DND-41 (cell line): ENCODE measurements at regions not wholly inside any gene's neighbourhood (a gene's known extent, or its start where the extent isn't known, plus 50 kb on each side); places are given as distances from the start of the nearest gene placed in this dataset.

ENCODE experiments used
- ATAC-seq: fragments of 200-7000 bp; cut with Tn5 transposase; 3 replicates; pipeline ENCODE4 v1.9.1; 2021; ENCODE audit warnings: low read depth; ENCODE audit not compliant: insufficient read depth
- DNase-seq: peaks from one replicate; pipeline ENCODE4 v3.0.0-alpha.2; 2020
- H2AFZ ChIP-seq: 2 replicates; pipeline ENCODE4 v1.6.0; 2012; ENCODE audit warnings: low read depth, low read length
- H3K27ac ChIP-seq: 2 replicates; pipeline ENCODE4 v1.5.1; 2012; ENCODE audit warnings: low read length, inconsistent platforms
- H3K27me3 ChIP-seq: fragments of 200-600 bp; sonication (generic); 2 replicates; pipeline ENCODE4 v1.6.0; 2012; ENCODE audit warnings: low read length, mild to moderate bottlenecking, inconsistent platforms; ENCODE audit not compliant: insufficient read depth, poor library complexity
- H3K36me3 ChIP-seq: 2 replicates; pipeline ENCODE4 v1.5.1; 2012; ENCODE audit warnings: low read length, inconsistent platforms; ENCODE audit not compliant: insufficient read depth
- H3K4me1 ChIP-seq: 2 replicates; pipeline ENCODE4 v1.5.1; 2012; ENCODE audit warnings: mild to moderate bottlenecking, low read length; ENCODE audit not compliant: insufficient read depth
- H3K4me2 ChIP-seq: 2 replicates; pipeline ENCODE4 v1.6.0; 2012; ENCODE audit warnings: mild to moderate bottlenecking, moderate library complexity, low read length, inconsistent platforms; ENCODE audit not compliant: insufficient read depth
- H3K4me3 ChIP-seq, 2 experiments: fragments of 200-600 bp in 1 of 2; shearing (Covaris generic) in 1 of 2; 2 replicates each; pipeline ENCODE4 v1.5.1; 2012 to 2016; ENCODE audit warnings: inconsistent platforms in 2 of 2, low read length in 2 of 2, mild to moderate bottlenecking in 2 of 2, low read depth in 1 of 2, moderate library complexity in 1 of 2
- H3K79me2 ChIP-seq: 2 replicates; pipeline ENCODE4 v1.6.0; 2012; ENCODE audit warnings: low read length, inconsistent platforms; ENCODE audit not compliant: insufficient read depth
- H3K9ac ChIP-seq: 2 replicates; pipeline ENCODE4 v1.6.0; 2012; ENCODE audit warnings: low read depth, mild to moderate bottlenecking, inconsistent platforms, low read length, moderate library complexity
- H3K9me3 ChIP-seq: 2 replicates; pipeline ENCODE4 v1.5.1; 2012; ENCODE audit warnings: low read length, moderate library complexity, mild to moderate bottlenecking, inconsistent platforms; ENCODE audit not compliant: insufficient read depth, severe bottlenecking
- H4K20me1 ChIP-seq: 2 replicates; pipeline ENCODE4 v1.6.0; 2012; ENCODE audit warnings: low read length; ENCODE audit not compliant: insufficient read depth
- CTCF ChIP-seq: IDR thresholded peaks from 2 replicates; pipeline ENCODE4 v1.5.1; 2012; ENCODE audit warnings: borderline replicate concordance, low read length, moderate library complexity, mild to moderate bottlenecking; ENCODE audit not compliant: poor library complexity, severe bottlenecking; ENCODE audit errors: extremely low read depth
- EZH2 ChIP-seq: IDR thresholded peaks from 3 replicates; pipeline ENCODE4 v1.6.1; 2012; ENCODE audit warnings: borderline replicate concordance, low read depth, mild to moderate bottlenecking, moderate library complexity, low read length, inconsistent platforms; ENCODE audit not compliant: severe bottlenecking

GRCh38 chr5:38112938-38113337, 145.4 kb upstream of the EGFLAM start:
- Histone ChIP-seq H3K9ac (no peak overlapping the region), H3K4me1 (no peaks in the 10 kb centered on the region), H2AFZ (no peak overlapping the region), H3K9me3 (no peaks in the 10 kb centered on the region), H3K27ac (no peak overlapping the region), H3K27me3 (peaks cover 5% of the 10 kb centered on the region), H3K36me3 (no peaks in the 10 kb centered on the region), H3K79me2 (no peaks in the 10 kb centered on the region), H3K4me3 (no peak overlapping the region), H3K4me2 (no peak overlapping the region), H4K20me1 (no peaks in the 10 kb centered on the region)
- DNase-seq (no peak), ATAC-seq (no peak)
- TF ChIP-seq EZH2: no peak
- no peak for TF ChIP-seq CTCF

GRCh38 chr5:38110130-38110529, 148.2 kb upstream of the EGFLAM start:
- H4K20me1 ChIP-seq: no peaks in the 10 kb centered on the region
- no peaks in the 10 kb centered on the region for H3K9me3 ChIP-seq
- no peaks in the 10 kb centered on the region for H3K4me1 ChIP-seq
- H3K27me3 ChIP-seq: peaks cover under 1% of the 10 kb centered on the region
- no peak overlapping the region for H2AFZ ChIP-seq
- H3K4me2 ChIP-seq: no peak overlapping the region
- no peak overlapping the region for H3K4me3 ChIP-seq
- DNase-seq (no peak), ATAC-seq (no peak)
- no peak for TF ChIP-seq EZH2
- no peak for TF ChIP-seq CTCF
- no peak overlapping the region for H3K27ac ChIP-seq
- H3K9ac ChIP-seq: no peak overlapping the region
- no peaks in the 10 kb centered on the region for H3K36me3 ChIP-seq
- no peaks in the 10 kb centered on the region for H3K79me2 ChIP-seq

GRCh38 chr5:38107096-38107495, 151.3 kb upstream of the EGFLAM start:
- no peaks in the 10 kb centered on the region for H4K20me1 ChIP-seq
- no peak for TF ChIP-seq CTCF
- TF ChIP-seq EZH2: no peak
- DNase-seq (no peak), ATAC-seq (no peak)
- peaks cover 5% of the 10 kb centered on the region; the same call in 1 of the 2 replicates for H3K4me1 ChIP-seq
- no peak overlapping the region for H2AFZ ChIP-seq
- H3K9ac ChIP-seq: no peak overlapping the region
- no peak overlapping the region for H3K4me2 ChIP-seq
- H3K79me2 ChIP-seq: no peaks in the 10 kb centered on the region
- no peak overlapping the region for H3K27ac ChIP-seq
- no peak overlapping the region for H3K4me3 ChIP-seq
- no peaks in the 10 kb centered on the region for H3K27me3 ChIP-seq
- no peaks in the 10 kb centered on the region for H3K36me3 ChIP-seq
- H3K9me3 ChIP-seq: no peaks in the 10 kb centered on the region

- no peaks in the 10 kb centered on the region for H3K9me3 ChIP-seq
- DNase-seq (no peak), ATAC-seq (no peak)
- no peak overlapping the region for H3K27ac ChIP-seq
- peaks cover 5% of the 10 kb centered on the region; the same call in 1 of the 2 replicates for H3K4me1 ChIP-seq
- TF ChIP-seq CTCF (no peak), EZH2 (no peak)
- H3K4me2 ChIP-seq: no peak overlapping the region
- H3K36me3 ChIP-seq: no peaks in the 10 kb centered on the region
- H3K9ac ChIP-seq: no peak overlapping the region
- no peaks in the 10 kb centered on the region for H4K20me1 ChIP-seq
- no peak overlapping the region for H3K4me3 ChIP-seq
- no peaks in the 10 kb centered on the region for H3K79me2 ChIP-seq
- H3K27me3 ChIP-seq: no peaks in the 10 kb centered on the region
- H2AFZ ChIP-seq: no peak overlapping the region
These were observed 152.6 kb upstream of the EGFLAM start for GRCh38 chr5:38105801-38106200.
